ENCODE measurements at regions not wholly inside any gene's neighbourhood (a gene's known extent, or its start where the extent isn't known, plus 50 kb on each side); places are given as distances from the start of the nearest gene placed in this dataset.

DNA sequence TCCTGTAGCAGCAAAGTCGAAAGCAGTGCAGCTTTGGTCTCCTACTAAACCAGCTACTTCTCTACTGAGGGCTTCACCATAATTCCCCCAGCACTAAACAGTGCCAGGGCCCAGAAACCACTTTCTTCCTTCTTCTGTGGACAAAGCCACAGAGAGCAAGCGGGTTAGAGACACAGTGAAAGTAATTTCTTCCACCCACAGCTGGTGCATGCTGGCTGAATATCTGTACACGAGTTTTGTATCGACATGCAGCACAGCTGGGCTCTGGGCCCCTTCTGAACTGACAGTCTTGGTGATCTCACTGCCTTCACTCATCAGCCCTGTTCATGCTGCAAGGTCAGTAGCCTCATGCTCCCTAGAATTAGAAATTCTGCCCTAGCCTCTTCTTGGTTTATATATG, 74.0 kb upstream of the SULT1C3 start:
- H4K20me1 ChIP-seq (replicated peaks; ENCODE audit: insufficient read depth), result no peaks in the 10 kb centered on the region
- no peaks in the 10 kb centered on the region for H3K36me3 ChIP-seq (ENCODE audit: insufficient read depth)
- peaks cover 3% of the 10 kb centered on the region; the same call in 1 of the 2 replicates for H3K9me2 ChIP-seq (ENCODE audit: insufficient read depth)
- DNase-seq (ENCODE audit: low spot score), result no peak
- Mint-ChIP-seq H3K27me3 (ENCODE audit: insufficient read depth, low read depth, poor library complexity) (peaks cover 2% of the 10 kb centered on the region), H3K9me3 (no peaks in the 10 kb centered on the region), H3K36me3 (ENCODE audit: low read depth) (no peaks in the 10 kb centered on the region; the same call in 2 of the 3 replicates), H3K27ac (no peak overlapping the region), H3K4me1 (peaks cover 15% of the 10 kb centered on the region), H3K4me3 (no peak overlapping the region)
- H3K4me2 ChIP-seq, result no peak overlapping the region
- no peaks in the 10 kb centered on the region for H3K27me3 ChIP-seq (ENCODE audit: insufficient read depth)
- TF ChIP-seq ZNF331 (CRISPR knock-in tag; IDR thresholded peaks at IDR 0.05; ENCODE audit: low read depth) (no peak), NANOG (IDR thresholded peaks at IDR 0.05; ENCODE audit: borderline replicate concordance) (no peak), POLR2AphosphoS5 (IDR thresholded peaks at IDR 0.05; ENCODE audit: low read depth) (no peak), JUNB (IDR thresholded peaks at IDR 0.05; ENCODE audit: unreplicated experiment) (no peak), STAT1 (IDR thresholded peaks at IDR 0.05; ENCODE audit: unreplicated experiment) (no peak), ZNF114 (CRISPR knock-in tag; IDR thresholded peaks at IDR 0.05) (no peak), EZH2 (IDR thresholded peaks at IDR 0.05; ENCODE audit: low read depth, unreplicated experiment) (no peak)
- TF ChIP-seq, protein P1, sequence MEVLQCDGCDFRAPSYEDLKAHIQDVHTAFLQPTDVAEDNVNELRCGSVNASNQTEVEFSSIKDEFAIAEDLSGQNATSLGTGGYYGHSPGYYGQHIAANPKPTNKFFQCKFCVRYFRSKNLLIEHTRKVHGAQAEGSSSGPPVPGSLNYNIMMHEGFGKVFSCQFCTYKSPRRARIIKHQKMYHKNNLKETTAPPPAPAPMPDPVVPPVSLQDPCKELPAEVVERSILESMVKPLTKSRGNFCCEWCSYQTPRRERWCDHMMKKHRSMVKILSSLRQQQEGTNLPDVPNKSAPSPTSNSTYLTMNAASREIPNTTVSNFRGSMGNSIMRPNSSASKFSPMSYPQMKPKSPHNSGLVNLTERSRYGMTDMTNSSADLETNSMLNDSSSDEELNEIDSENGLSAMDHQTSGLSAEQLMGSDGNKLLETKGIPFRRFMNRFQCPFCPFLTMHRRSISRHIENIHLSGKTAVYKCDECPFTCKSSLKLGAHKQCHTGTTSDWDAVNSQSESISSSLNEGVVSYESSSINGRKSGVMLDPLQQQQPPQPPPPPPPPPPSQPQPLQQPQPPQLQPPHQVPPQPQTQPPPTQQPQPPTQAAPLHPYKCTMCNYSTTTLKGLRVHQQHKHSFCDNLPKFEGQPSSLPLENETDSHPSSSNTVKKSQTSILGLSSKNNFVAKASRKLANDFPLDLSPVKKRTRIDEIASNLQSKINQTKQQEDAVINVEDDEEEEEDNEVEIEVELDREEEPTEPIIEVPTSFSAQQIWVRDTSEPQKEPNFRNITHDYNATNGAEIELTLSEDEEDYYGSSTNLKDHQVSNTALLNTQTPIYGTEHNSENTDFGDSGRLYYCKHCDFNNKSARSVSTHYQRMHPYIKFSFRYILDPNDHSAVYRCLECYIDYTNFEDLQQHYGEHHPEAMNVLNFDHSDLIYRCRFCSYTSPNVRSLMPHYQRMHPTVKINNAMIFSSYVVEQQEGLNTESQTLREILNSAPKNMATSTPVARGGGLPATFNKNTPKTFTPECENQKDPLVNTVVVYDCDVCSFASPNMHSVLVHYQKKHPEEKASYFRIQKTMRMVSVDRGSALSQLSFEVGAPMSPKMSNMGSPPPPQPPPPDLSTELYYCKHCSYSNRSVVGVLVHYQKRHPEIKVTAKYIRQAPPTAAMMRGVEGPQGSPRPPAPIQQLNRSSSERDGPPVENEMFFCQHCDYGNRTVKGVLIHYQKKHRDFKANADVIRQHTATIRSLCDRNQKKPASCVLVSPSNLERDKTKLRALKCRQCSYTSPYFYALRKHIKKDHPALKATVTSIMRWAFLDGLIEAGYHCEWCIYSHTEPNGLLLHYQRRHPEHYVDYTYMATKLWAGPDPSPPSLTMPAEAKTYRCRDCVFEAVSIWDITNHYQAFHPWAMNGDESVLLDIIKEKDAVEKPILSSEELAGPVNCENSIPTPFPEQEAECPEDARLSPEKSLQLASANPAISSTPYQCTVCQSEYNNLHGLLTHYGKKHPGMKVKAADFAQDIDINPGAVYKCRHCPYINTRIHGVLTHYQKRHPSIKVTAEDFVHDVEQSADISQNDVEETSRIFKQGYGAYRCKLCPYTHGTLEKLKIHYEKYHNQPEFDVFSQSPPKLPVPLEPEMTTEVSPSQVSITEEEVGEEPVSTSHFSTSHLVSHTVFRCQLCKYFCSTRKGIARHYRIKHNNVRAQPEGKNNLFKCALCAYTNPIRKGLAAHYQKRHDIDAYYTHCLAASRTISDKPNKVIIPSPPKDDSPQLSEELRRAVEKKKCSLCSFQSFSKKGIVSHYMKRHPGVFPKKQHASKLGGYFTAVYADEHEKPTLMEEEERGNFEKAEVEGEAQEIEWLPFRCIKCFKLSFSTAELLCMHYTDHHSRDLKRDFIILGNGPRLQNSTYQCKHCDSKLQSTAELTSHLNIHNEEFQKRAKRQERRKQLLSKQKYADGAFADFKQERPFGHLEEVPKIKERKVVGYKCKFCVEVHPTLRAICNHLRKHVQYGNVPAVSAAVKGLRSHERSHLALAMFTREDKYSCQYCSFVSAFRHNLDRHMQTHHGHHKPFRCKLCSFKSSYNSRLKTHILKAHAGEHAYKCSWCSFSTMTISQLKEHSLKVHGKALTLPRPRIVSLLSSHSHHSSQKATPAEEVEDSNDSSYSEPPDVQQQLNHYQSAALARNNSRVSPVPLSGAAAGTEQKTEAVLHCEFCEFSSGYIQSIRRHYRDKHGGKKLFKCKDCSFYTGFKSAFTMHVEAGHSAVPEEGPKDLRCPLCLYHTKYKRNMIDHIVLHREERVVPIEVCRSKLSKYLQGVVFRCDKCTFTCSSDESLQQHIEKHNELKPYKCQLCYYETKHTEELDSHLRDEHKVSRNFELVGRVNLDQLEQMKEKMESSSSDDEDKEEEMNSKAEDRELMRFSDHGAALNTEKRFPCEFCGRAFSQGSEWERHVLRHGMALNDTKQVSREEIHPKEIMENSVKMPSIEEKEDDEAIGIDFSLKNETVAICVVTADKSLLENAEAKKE (CRISPR knock-in tag; IDR thresholded peaks at IDR 0.05), result no peak
- TF ChIP-seq, protein P2, sequence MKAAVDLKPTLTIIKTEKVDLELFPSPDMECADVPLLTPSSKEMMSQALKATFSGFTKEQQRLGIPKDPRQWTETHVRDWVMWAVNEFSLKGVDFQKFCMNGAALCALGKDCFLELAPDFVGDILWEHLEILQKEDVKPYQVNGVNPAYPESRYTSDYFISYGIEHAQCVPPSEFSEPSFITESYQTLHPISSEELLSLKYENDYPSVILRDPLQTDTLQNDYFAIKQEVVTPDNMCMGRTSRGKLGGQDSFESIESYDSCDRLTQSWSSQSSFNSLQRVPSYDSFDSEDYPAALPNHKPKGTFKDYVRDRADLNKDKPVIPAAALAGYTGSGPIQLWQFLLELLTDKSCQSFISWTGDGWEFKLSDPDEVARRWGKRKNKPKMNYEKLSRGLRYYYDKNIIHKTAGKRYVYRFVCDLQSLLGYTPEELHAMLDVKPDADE (IDR thresholded peaks at IDR 0.05), result no peak
- no peak overlapping the region for H2AFZ ChIP-seq
- no peak for ATAC-seq
- H3K4me1 ChIP-seq (ENCODE audit: insufficient read depth), result peaks cover 21% of the 10 kb centered on the region
- H3F3A ChIP-seq (replicated peaks; ENCODE audit: low read depth), result no peaks in the 10 kb centered on the region
- no peak overlapping the region for H3K27ac ChIP-seq (ENCODE audit: low read depth)
- no peaks in the 10 kb centered on the region for H3K79me2 ChIP-seq (replicated peaks; ENCODE audit: insufficient read depth)
- no peak overlapping the region for H3K4me3 ChIP-seq
